H9 (cell line): ENCODE measurements at regions not wholly inside any gene's neighbourhood (a gene's known extent, or its start where the extent isn't known, plus 50 kb on each side); places are given as distances from the start of the nearest gene placed in this dataset.

Source experiments
- DNase-seq: peaks from one replicate; pipeline ENCODE4 v3.0.0-alpha.2; 2017
- H2AFZ ChIP-seq: one replicate; pipeline ENCODE4 v1.6.1; 2013; ENCODE audit warnings: mild to moderate bottlenecking, low read length, control low read depth, moderate library complexity
- H2AK5ac ChIP-seq: 2 replicates; pipeline ENCODE4 v1.6.1; 2013; ENCODE audit warnings: low read length, control low read depth, mixed read lengths; ENCODE audit not compliant: insufficient read length
- H2BK120ac ChIP-seq: one replicate; pipeline ENCODE4 v1.6.1; 2013; ENCODE audit warnings: low read depth, mild to moderate bottlenecking, low read length, control low read depth, inconsistent platforms; ENCODE audit not compliant: poor library complexity, severe bottlenecking
- H2BK12ac ChIP-seq: 2 replicates; pipeline ENCODE4 v1.6.1; 2013; ENCODE audit warnings: low read length, control low read depth, mixed read lengths, low read depth; ENCODE audit not compliant: insufficient read length
- H2BK15ac ChIP-seq: 2 replicates; pipeline ENCODE4 v1.6.1; 2013; ENCODE audit warnings: low read depth, low read length, control low read depth
- H2BK20ac ChIP-seq: one replicate; pipeline ENCODE4 v1.6.1; 2013; ENCODE audit warnings: low read depth, mild to moderate bottlenecking, low read length, control low read depth, inconsistent platforms; ENCODE audit not compliant: poor library complexity, severe bottlenecking
- H2BK5ac ChIP-seq: 2 replicates; pipeline ENCODE4 v1.6.1; 2013; ENCODE audit warnings: low read length, control low read depth, mixed read lengths; ENCODE audit not compliant: insufficient read length
- H3K14ac ChIP-seq: 2 replicates; pipeline ENCODE4 v1.6.1; 2013; ENCODE audit warnings: low read length, control low read depth; ENCODE audit not compliant: insufficient read depth
- H3K18ac ChIP-seq: 2 replicates; pipeline ENCODE4 v1.6.1; 2013; ENCODE audit warnings: low read depth, mild to moderate bottlenecking, mixed read lengths, low read length, control low read depth; ENCODE audit not compliant: insufficient read length
- H3K23ac ChIP-seq: 2 replicates; pipeline ENCODE4 v1.6.1; 2013; ENCODE audit warnings: low read length, control low read depth, mixed read lengths, low read depth; ENCODE audit not compliant: insufficient read length
- H3K23me2 ChIP-seq: 2 replicates; pipeline ENCODE4 v1.6.1; 2013; ENCODE audit warnings: low read depth, mild to moderate bottlenecking, mixed read lengths, low read length, control low read depth; ENCODE audit not compliant: insufficient read length, poor library complexity, severe bottlenecking
- H3K27ac ChIP-seq: 2 replicates; pipeline ENCODE4 v1.5.1; 2013; ENCODE audit warnings: low read length, control low read depth, mixed read lengths, low read depth; ENCODE audit not compliant: insufficient read length
- H3K27me3 ChIP-seq: 2 replicates; pipeline ENCODE4 v1.6.1; 2013; ENCODE audit warnings: low read length, control low read depth, inconsistent platforms; ENCODE audit not compliant: insufficient read depth
- H3K4ac ChIP-seq: 2 replicates; pipeline ENCODE4 v1.6.1; 2013; ENCODE audit warnings: low read depth, mild to moderate bottlenecking, control low read depth, inconsistent platforms, low read length, moderate library complexity
- H3K4me1 ChIP-seq: 2 replicates; pipeline ENCODE4 v1.6.1; 2013; ENCODE audit warnings: low read length, control low read depth, inconsistent platforms; ENCODE audit not compliant: insufficient read depth
- H3K4me2 ChIP-seq: 2 replicates; pipeline ENCODE4 v1.6.1; 2013; ENCODE audit warnings: low read length, control low read depth, mixed read lengths; ENCODE audit not compliant: insufficient read length, insufficient read depth
- H3K56ac ChIP-seq: 2 replicates; pipeline ENCODE4 v1.6.1; 2013; ENCODE audit warnings: low read depth, mild to moderate bottlenecking, mixed read lengths, low read length, control low read depth; ENCODE audit not compliant: insufficient read length
- H3K79me1 ChIP-seq: 2 replicates; pipeline ENCODE4 v1.6.1; 2013; ENCODE audit warnings: low read depth, mild to moderate bottlenecking, moderate library complexity, low read length, control low read depth, inconsistent platforms; ENCODE audit not compliant: insufficient read depth, poor library complexity, severe bottlenecking
- H3K79me2 ChIP-seq: 2 replicates; pipeline ENCODE4 v1.6.1; 2013; ENCODE audit warnings: low read length, control low read depth, inconsistent platforms; ENCODE audit not compliant: insufficient read depth
- H3K9ac ChIP-seq: 2 replicates; pipeline ENCODE4 v1.6.1; 2013; ENCODE audit warnings: low read length, control low read depth, mixed read lengths; ENCODE audit not compliant: insufficient read length; ENCODE audit errors: extremely low read depth
- H3K9me3 ChIP-seq: one replicate; pipeline ENCODE4 v1.6.1; 2013; ENCODE audit warnings: low read depth, low read length, inconsistent platforms; ENCODE audit not compliant: control insufficient read depth
- H3T11ph ChIP-seq: one replicate; pipeline ENCODE4 v1.6.1; 2013; ENCODE audit warnings: mild to moderate bottlenecking, low read length, control low read depth, inconsistent platforms
- H4K20me1 ChIP-seq: one replicate; pipeline ENCODE4 v1.6.1; 2013; ENCODE audit not compliant: control insufficient read depth, insufficient read length, insufficient read depth
- H4K5ac ChIP-seq: 2 replicates; pipeline ENCODE4 v1.6.1; 2013; ENCODE audit warnings: low read depth, mild to moderate bottlenecking, mixed read lengths, low read length, control low read depth; ENCODE audit not compliant: insufficient read length
- H4K8ac ChIP-seq: replicated peaks from 2 replicates; pipeline ENCODE4 v1.6.1; 2013; ENCODE audit warnings: low read length, control low read depth, mixed read lengths, low read depth; ENCODE audit not compliant: insufficient read length
- H4K91ac ChIP-seq: 2 replicates; pipeline ENCODE4 v1.6.1; 2013; ENCODE audit warnings: low read depth, mild to moderate bottlenecking, moderate library complexity, mixed read lengths, low read length, control low read depth; ENCODE audit not compliant: insufficient read length
- H3K27ac Mint-ChIP-seq, 3 experiments: 2 replicates in 2 of 3; 3 replicates in 1 of 3; pipeline ENCODE4 v1.8.0; 2020 to 2021; ENCODE audit warnings: mixed read lengths in 3 of 3, mild to moderate bottlenecking in 1 of 3, moderate library complexity in 1 of 3
- H3K27me3 Mint-ChIP-seq: 2 replicates; pipeline ENCODE4 v1.8.0; 2021; ENCODE audit warnings: low read depth, mild to moderate bottlenecking, moderate library complexity, mixed read lengths
- H3K36me3 Mint-ChIP-seq, 3 experiments: 2 replicates in 2 of 3; 3 replicates in 1 of 3; pipeline ENCODE4 v1.8.0; 2020 to 2021; ENCODE audit warnings: low read depth in 3 of 3, mixed read lengths in 3 of 3; ENCODE audit not compliant: insufficient read depth in 1 of 3
- H3K4me1 Mint-ChIP-seq, 2 experiments: 2 replicates each; pipeline ENCODE4 v1.8.0; 2020; ENCODE audit warnings: mixed read lengths in 2 of 2
- H3K4me3 Mint-ChIP-seq, 2 experiments: 2 replicates in 1 of 2; 3 replicates in 1 of 2; pipeline ENCODE4 v1.8.0; 2020 to 2021; ENCODE audit warnings: mild to moderate bottlenecking in 2 of 2, mixed read lengths in 2 of 2, moderate library complexity in 1 of 2
- H3K9me3 Mint-ChIP-seq, 2 experiments: 2 replicates in 1 of 2; 3 replicates in 1 of 2; pipeline ENCODE4 v1.8.0; 2020; ENCODE audit warnings: mild to moderate bottlenecking in 2 of 2, mixed read lengths in 2 of 2, moderate library complexity in 1 of 2
- CTCF ChIP-seq: fragments of 200-600 bp; sonication (generic); conservative IDR thresholded peaks from 3 replicates; pipeline ENCODE4 v1.8.0; 2021; ENCODE audit warnings: antibody characterized with exemption, mild to moderate bottlenecking
- WGBS: extraction: QIAGEN DNeasy Blood & Tissue Kit; methylation state at CpG from one replicate; pipeline ENCODE4 v1.1.7; 2013; ENCODE audit warnings: missing lambda C conversion rate, low lambda C conversion rate, mixed read lengths; ENCODE audit not compliant: insufficient read length; ENCODE audit errors: extremely low coverage; 5-methylcytosine and 5-hydroxymethylcytosine counted together

- no peak overlapping the region for H3K4me3 Mint-ChIP-seq
- H3K9ac ChIP-seq: no peak overlapping the region
- no peaks in the 10 kb centered on the region for H3K79me2 ChIP-seq
- H3K9me3 ChIP-seq: no peaks in the 10 kb centered on the region
- no peak overlapping the region for H4K5ac ChIP-seq
- peaks cover 68% of the 10 kb centered on the region for H3K27me3 Mint-ChIP-seq
- H2BK12ac ChIP-seq: no peak overlapping the region
- H4K91ac ChIP-seq: no peak overlapping the region
- H3K18ac ChIP-seq: no peak overlapping the region
- no peaks in the 10 kb centered on the region; the same call in 1 of the 2 replicates for H3K4me1 ChIP-seq
- H3K4me1 Mint-ChIP-seq: peaks cover 18 to 19% of the 10 kb centered on the region in 2 experiments
- H2AFZ ChIP-seq: no peak overlapping the region
- H3K56ac ChIP-seq: no peak overlapping the region
- no peak overlapping the region for H3K27ac ChIP-seq
- H2BK120ac ChIP-seq: no peak overlapping the region
- no peak overlapping the region for H3T11ph ChIP-seq
- peak; percentile 24 for DNase-seq
- no CpG with 5 or more reads among the region's 7 CpGs for WGBS
- H4K20me1 ChIP-seq: no peaks in the 10 kb centered on the region
- peaks cover 7 to 19% (median 10%) of the 10 kb centered on the region in 3 experiments for H3K36me3 Mint-ChIP-seq
- no peaks in the 10 kb centered on the region for H3K79me1 ChIP-seq
- H3K4me2 ChIP-seq: no peak overlapping the region
- no peak overlapping the region for H2BK15ac ChIP-seq
- H3K27me3 ChIP-seq: 0 out of 2 replicates have a peak, but pooled peaks cover 1% of the 10 kb centered on the region
- H4K8ac ChIP-seq: no peak overlapping the region
- no peak overlapping the region for H2BK20ac ChIP-seq
- no peaks in the 10 kb centered on the region for H3K23me2 ChIP-seq
- H3K14ac ChIP-seq: no peak overlapping the region
- peaks cover 17 to 22% of the 10 kb centered on the region in 2 experiments for H3K9me3 Mint-ChIP-seq
- H3K27ac Mint-ChIP-seq: no peak overlapping the region
- H3K23ac ChIP-seq: no peak overlapping the region
- no peak overlapping the region for H2AK5ac ChIP-seq
- TF ChIP-seq CTCF: no peak
- no peak overlapping the region for H2BK5ac ChIP-seq
- no peak overlapping the region for H3K4ac ChIP-seq
These were observed 50.9 kb upstream of the LEP start for GRCh38 chr7:128190051-128190647.
